HepG2 (cell line): ENCODE measurements at regions not wholly inside any gene's neighbourhood (a gene's known extent, or its start where the extent isn't known, plus 50 kb on each side); places are given as distances from the start of the nearest gene placed in this dataset.

Experiments used
- ATAC-seq: fragments of 200-7000 bp; cut with Tn5 transposase; 3 replicates; pipeline ENCODE4 v1.9.1; 2020; ENCODE audit warnings: mild to moderate bottlenecking, moderate library complexity
- BruUV-seq: library from RNA; stranded (reverse); fragments of 400-500 nt; replicated peaks from 2 replicates; lab custom pipeline; 2021; lab: Mats Ljungman, UMichigan
- CTCF ChIA-PET: fragments of 300-600 bp; formaldehyde crosslinking; extraction: SDS; loops from one replicate; lab custom pipeline; 2021; ENCODE audit warnings: low total read pairs, inconsistent platforms, low intra/inter-chr PET ratio; lab: Yijun Ruan, JAX
- POLR2A ChIA-PET: fragments of 350-600 bp; sonication (Branson Sonifier 250); formaldehyde crosslinking; loops from one replicate; lab custom pipeline; 2020; ENCODE audit warnings: antibody characterized with exemption, inconsistent platforms; lab: Yijun Ruan, JAX
- DNase-seq: peaks from one replicate; pipeline ENCODE4 v3.0.0-alpha.2; 2015; ENCODE audit warnings: low spot score
- FAIRE-seq: peaks from 3 replicates; lab custom pipeline; 2011; peaks lifted over from hg19 to GRCh38; lab: Jason Lieb, UNC
- H2AFZ ChIP-seq: one replicate; pipeline ENCODE4 v1.6.1; 2011; ENCODE audit warnings: low read length, inconsistent platforms
- H3K27ac ChIP-seq: fragments of 300-600 bp; 3 replicates; pipeline ENCODE4 v1.8.0; 2011; ENCODE audit warnings: mixed run types, mild to moderate bottlenecking, mixed read lengths, low read length, inconsistent platforms; ENCODE audit not compliant: insufficient read depth; ENCODE audit errors: extremely low read length
- H3K27me3 ChIP-seq, 2 experiments: fragments of 200-600 bp in 1 of 2; 2 replicates in 1 of 2; 3 replicates in 1 of 2; pipeline versions ENCODE4 v1.6.0 to v1.8.0; 2011; ENCODE audit warnings: low read length in 2 of 2, mild to moderate bottlenecking in 2 of 2, moderate library complexity in 2 of 2, inconsistent platforms in 1 of 2; ENCODE audit not compliant: insufficient read depth in 2 of 2, control insufficient read depth in 1 of 2
- H3K36me3 ChIP-seq, 2 experiments: fragments of 200-600 bp in 1 of 2; replicated peaks in 1 of 2; 2 replicates in 1 of 2; 3 replicates in 1 of 2; pipeline versions ENCODE4 v1.5.1 to v1.8.0; 2011; ENCODE audit warnings: low read length in 2 of 2, inconsistent platforms in 1 of 2; ENCODE audit not compliant: insufficient read depth in 2 of 2, control insufficient read depth in 1 of 2
- H3K4me1 ChIP-seq: 2 replicates; pipeline ENCODE4 v1.5.1; 2012; ENCODE audit warnings: low read length, inconsistent platforms; ENCODE audit not compliant: insufficient read depth
- H3K4me2 ChIP-seq: 2 replicates; pipeline ENCODE4 v1.6.0; 2011; ENCODE audit warnings: low read depth, low read length, inconsistent platforms
- H3K4me3 ChIP-seq, 3 experiments: fragments of 200-600 bp in 1 of 3; sonication (generic), shearing (Covaris generic) in 1 of 3; replicated peaks in 1 of 3; 2 replicates each; pipeline ENCODE4 v1.5.1; 2011 to 2016; ENCODE audit warnings: low read length in 3 of 3, inconsistent platforms in 2 of 3, low read depth in 2 of 3, mild to moderate bottlenecking in 2 of 3, control low read depth in 1 of 3, mixed read lengths in 1 of 3; ENCODE audit not compliant: insufficient read depth in 1 of 3
- H3K79me2 ChIP-seq: one replicate; pipeline ENCODE4 v1.6.1; 2011; ENCODE audit warnings: low read length, inconsistent platforms; ENCODE audit not compliant: insufficient read depth
- H3K9ac ChIP-seq: 2 replicates; pipeline ENCODE4 v1.6.0; 2011; ENCODE audit warnings: mild to moderate bottlenecking, low read depth, low read length, inconsistent platforms; ENCODE audit not compliant: insufficient read depth
- H3K9me3 ChIP-seq: 2 replicates; pipeline ENCODE4 v1.5.1; 2012; ENCODE audit warnings: mild to moderate bottlenecking, low read length
- H4K20me1 ChIP-seq: 2 replicates; pipeline ENCODE4 v1.6.0; 2011; ENCODE audit warnings: inconsistent platforms, mild to moderate bottlenecking, low read length, moderate library complexity; ENCODE audit not compliant: insufficient read depth
- BRCA1 ChIP-seq: sonication (generic); formaldehyde crosslinking; IDR thresholded peaks from 2 replicates; pipeline ENCODE4 v1.4.0; 2020; ENCODE audit warnings: missing genetic modification reagents
- HOXA5 ChIP-seq: sonication (generic); formaldehyde crosslinking; IDR thresholded peaks from 2 replicates; pipeline ENCODE4 v1.4.0; 2020; ENCODE audit warnings: missing genetic modification reagents
- HOXD1 ChIP-seq: sonication (generic); formaldehyde crosslinking; IDR thresholded peaks from 2 replicates; pipeline ENCODE4 v1.5.0; 2020; ENCODE audit warnings: missing genetic modification reagents
- SNAPC2 ChIP-seq: sonication (generic); formaldehyde crosslinking; IDR thresholded peaks from 2 replicates; pipeline ENCODE4 v1.8.1; 2022; ENCODE audit warnings: mild to moderate bottlenecking, missing genetic modification reagents
- SP1 ChIP-seq, 2 experiments: fragments of 450-650 bp in 1 of 2; sonication (generic) in 1 of 2; formaldehyde crosslinking in 1 of 2; IDR thresholded peaks; 2 replicates each; pipeline versions ENCODE4 v1.4.0 to v1.6.1; 2016 to 2020; ENCODE audit warnings: missing genetic modification reagents in 1 of 2
- SSRP1 ChIP-seq: IDR thresholded peaks from 2 replicates; pipeline ENCODE4 v1.6.1; 2016; ENCODE audit warnings: control low read depth
- UBTF ChIP-seq: sonication (generic); formaldehyde crosslinking; IDR thresholded peaks from 2 replicates; pipeline ENCODE4 v1.4.0; 2020; ENCODE audit warnings: mild to moderate bottlenecking, missing genetic modification reagents
- ZBTB20 ChIP-seq: sonication (generic); formaldehyde crosslinking; IDR thresholded peaks from 2 replicates; pipeline ENCODE4 v1.8.1; 2023; ENCODE audit warnings: missing genetic modification reagents, low read depth, mild to moderate bottlenecking, borderline replicate concordance
- ZNF430 ChIP-seq: sonication (generic); formaldehyde crosslinking; IDR thresholded peaks from 2 replicates; pipeline ENCODE4 v1.9.0; 2021; ENCODE audit warnings: mild to moderate bottlenecking, missing genetic modification reagents
- ZNF605 ChIP-seq: sonication (generic); formaldehyde crosslinking; IDR thresholded peaks from 2 replicates; pipeline ENCODE4 v1.8.0; 2022; ENCODE audit warnings: mild to moderate bottlenecking, missing genetic modification reagents
- ZNF614 ChIP-seq: IDR thresholded peaks from 2 replicates; pipeline ENCODE4 v1.6.1; 2018; ENCODE audit warnings: missing biosample characterization, missing genetic modification reagents, inconsistent platforms, borderline replicate concordance
- ZNF746 ChIP-seq: sonication (generic); formaldehyde crosslinking; IDR thresholded peaks from 2 replicates; pipeline ENCODE4 v1.8.0; 2022; ENCODE audit warnings: mild to moderate bottlenecking, missing genetic modification reagents
- ZNF75D ChIP-seq: sonication (generic); formaldehyde crosslinking; IDR thresholded peaks from 2 replicates; pipeline ENCODE4 v1.8.1; 2023; ENCODE audit warnings: missing genetic modification reagents, mild to moderate bottlenecking, borderline replicate concordance
- ZNF891 ChIP-seq: sonication (generic); formaldehyde crosslinking; IDR thresholded peaks from 2 replicates; pipeline ENCODE4 v1.5.0; 2020; ENCODE audit warnings: mild to moderate bottlenecking, missing genetic modification reagents
- WGBS: methylation state at CpG from one replicate; pipeline ENCODE4 v1.1.6; 2017; ENCODE audit warnings: low lambda C conversion rate; 5-methylcytosine and 5-hydroxymethylcytosine counted together
- in situ Hi-C: cut with HindIII; loops from 2 replicates; pipeline ENCODE4 v1.10.0; 2017; ENCODE audit warnings: low pct_unique_long_range_greater_than_20kb; ENCODE audit not compliant: extremely low pct_ligation_motif_present
- intact Hi-C: fragments of 100-400 bp; cut with micrococcal nuclease; formaldehyde crosslinking; loops from one replicate; pipeline ENCODE4 v1.10.0; 2022; ENCODE audit not compliant: unreplicated experiment
- TF ChIP-seq, protein P1 (sequence below): sonication (generic); formaldehyde crosslinking; IDR thresholded peaks from 2 replicates; pipeline ENCODE4 v1.4.0; 2020; ENCODE audit warnings: missing genetic modification reagents
- TF ChIP-seq, protein P2 (sequence below): sonication (generic); formaldehyde crosslinking; IDR thresholded peaks from 2 replicates; pipeline ENCODE4 v1.5.1; 2020; ENCODE audit warnings: mild to moderate bottlenecking, missing genetic modification reagents, moderate library complexity

DNA sequence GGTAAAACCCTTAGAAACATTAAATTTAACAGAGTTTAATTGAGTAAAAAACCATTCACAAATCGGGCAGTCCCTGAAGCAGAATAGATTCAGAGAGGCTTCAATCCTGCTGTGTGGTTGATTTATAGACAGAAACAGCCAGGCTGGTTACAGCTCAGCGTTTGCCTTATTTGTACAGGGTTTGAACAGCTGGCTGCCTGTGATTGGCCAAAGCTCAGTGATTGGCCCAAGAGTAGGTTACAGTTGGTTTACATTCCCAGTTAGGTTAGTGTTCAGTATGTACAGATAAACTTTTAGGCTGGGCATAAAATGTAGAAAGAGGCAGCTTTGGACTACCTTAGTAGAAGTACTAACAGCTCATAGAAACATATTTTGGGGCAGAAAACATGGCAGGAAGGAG is 210.4 kb upstream of the ELAC2 start (continued):
- no peak for TF ChIP-seq ZBTB20 (CRISPR knock-in tag)
- no peak for TF ChIP-seq ZNF430 (CRISPR knock-in tag)
- TF ChIP-seq HOXD1 (CRISPR knock-in tag), result no peak
- no peak for TF ChIP-seq UBTF (CRISPR knock-in tag)
- no peak for TF ChIP-seq HOXA5
- TF ChIP-seq, protein P1, sequence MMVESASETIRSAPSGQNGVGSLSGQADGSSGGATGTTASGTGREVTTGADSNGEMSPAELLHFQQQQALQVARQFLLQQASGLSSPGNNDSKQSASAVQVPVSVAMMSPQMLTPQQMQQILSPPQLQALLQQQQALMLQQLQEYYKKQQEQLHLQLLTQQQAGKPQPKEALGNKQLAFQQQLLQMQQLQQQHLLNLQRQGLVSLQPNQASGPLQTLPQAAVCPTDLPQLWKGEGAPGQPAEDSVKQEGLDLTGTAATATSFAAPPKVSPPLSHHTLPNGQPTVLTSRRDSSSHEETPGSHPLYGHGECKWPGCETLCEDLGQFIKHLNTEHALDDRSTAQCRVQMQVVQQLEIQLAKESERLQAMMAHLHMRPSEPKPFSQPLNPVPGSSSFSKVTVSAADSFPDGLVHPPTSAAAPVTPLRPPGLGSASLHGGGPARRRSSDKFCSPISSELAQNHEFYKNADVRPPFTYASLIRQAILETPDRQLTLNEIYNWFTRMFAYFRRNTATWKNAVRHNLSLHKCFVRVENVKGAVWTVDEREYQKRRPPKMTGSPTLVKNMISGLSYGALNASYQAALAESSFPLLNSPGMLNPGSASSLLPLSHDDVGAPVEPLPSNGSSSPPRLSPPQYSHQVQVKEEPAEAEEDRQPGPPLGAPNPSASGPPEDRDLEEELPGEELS, result no peak
- TF ChIP-seq ZNF746 (CRISPR knock-in tag), result no peak

DNA sequence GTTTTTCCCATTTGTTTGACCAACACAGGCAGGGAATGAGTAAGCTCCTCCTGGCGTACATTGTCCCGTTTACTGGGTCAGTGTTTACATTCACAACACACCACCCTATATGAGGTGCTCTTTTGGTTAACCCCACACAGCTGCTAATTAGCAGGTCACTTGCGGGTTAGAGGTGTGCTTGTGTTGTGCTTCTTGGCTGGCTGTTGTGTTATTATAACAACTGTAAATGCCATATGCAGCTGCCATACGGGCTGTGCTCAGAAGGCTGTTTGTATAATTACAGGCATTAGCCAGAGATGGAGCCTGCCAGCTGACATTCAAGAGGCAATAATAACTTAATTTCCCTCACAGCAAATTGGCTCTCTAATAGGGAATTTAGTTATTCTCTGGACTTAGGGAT is 205.1 kb upstream of the ELAC2 start:
- H3K9ac ChIP-seq, result no peak overlapping the region
- in situ Hi-C loops, result no loop called here
- no peaks in the 10 kb centered on the region for H3K4me1 ChIP-seq
- no peaks in the 10 kb centered on the region for H3K9me3 ChIP-seq
- no peaks in the 10 kb centered on the region for H4K20me1 ChIP-seq
- BruUV-seq, result no TSS peak
- FAIRE-seq (no peak), DNase-seq (no peak), ATAC-seq (no peak)
- H2AFZ ChIP-seq, result no peak overlapping the region
- 0 out of 5 replicates have a peak, but pooled peaks cover 0 to 3% of the 10 kb centered on the region in 2 experiments for H3K27me3 ChIP-seq
- WGBS, result 8% methylated on average over 4 of the region's 4 CpGs
- H3K4me2 ChIP-seq, result no peak overlapping the region
- H3K27ac ChIP-seq, result no peak overlapping the region
- H3K4me3 ChIP-seq, result no peak overlapping the region
- intact Hi-C loops, result no loop called here
- H3K79me2 ChIP-seq, result no peaks in the 10 kb centered on the region
- ChIA-PET CTCF (no interaction called here), POLR2A (no interaction called here)
- no peaks in the 10 kb centered on the region for H3K36me3 ChIP-seq
- TF ChIP-seq, protein P2, sequence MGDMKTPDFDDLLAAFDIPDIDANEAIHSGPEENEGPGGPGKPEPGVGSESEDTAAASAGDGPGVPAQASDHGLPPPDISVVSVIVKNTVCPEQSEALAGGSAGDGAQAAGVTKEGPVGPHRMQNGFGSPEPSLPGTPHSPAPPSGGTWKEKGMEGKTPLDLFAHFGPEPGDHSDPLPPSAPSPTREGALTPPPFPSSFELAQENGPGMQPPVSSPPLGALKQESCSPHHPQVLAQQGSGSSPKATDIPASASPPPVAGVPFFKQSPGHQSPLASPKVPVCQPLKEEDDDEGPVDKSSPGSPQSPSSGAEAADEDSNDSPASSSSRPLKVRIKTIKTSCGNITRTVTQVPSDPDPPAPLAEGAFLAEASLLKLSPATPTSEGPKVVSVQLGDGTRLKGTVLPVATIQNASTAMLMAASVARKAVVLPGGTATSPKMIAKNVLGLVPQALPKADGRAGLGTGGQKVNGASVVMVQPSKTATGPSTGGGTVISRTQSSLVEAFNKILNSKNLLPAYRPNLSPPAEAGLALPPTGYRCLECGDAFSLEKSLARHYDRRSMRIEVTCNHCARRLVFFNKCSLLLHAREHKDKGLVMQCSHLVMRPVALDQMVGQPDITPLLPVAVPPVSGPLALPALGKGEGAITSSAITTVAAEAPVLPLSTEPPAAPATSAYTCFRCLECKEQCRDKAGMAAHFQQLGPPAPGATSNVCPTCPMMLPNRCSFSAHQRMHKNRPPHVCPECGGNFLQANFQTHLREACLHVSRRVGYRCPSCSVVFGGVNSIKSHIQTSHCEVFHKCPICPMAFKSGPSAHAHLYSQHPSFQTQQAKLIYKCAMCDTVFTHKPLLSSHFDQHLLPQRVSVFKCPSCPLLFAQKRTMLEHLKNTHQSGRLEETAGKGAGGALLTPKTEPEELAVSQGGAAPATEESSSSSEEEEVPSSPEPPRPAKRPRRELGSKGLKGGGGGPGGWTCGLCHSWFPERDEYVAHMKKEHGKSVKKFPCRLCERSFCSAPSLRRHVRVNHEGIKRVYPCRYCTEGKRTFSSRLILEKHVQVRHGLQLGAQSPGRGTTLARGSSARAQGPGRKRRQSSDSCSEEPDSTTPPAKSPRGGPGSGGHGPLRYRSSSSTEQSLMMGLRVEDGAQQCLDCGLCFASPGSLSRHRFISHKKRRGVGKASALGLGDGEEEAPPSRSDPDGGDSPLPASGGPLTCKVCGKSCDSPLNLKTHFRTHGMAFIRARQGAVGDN (CRISPR knock-in tag), result no peak
- no peak for TF ChIP-seq ZNF891 (CRISPR knock-in tag)
- no peak for TF ChIP-seq ZNF614
- no peak for TF ChIP-seq SSRP1 (CRISPR knock-in tag)
- TF ChIP-seq BRCA1 (CRISPR knock-in tag), result no peak
- no peak for TF ChIP-seq SP1 (IDR thresholded peaks at IDR 0.05)
- no peak for TF ChIP-seq SP1 (CRISPR knock-in tag; IDR thresholded peaks at IDR 0.05)
- TF ChIP-seq SNAPC2 (CRISPR knock-in tag), result no peak
- no peak for TF ChIP-seq ZNF75D
- no peak for TF ChIP-seq ZNF605 (CRISPR knock-in tag)
